ENCODE measurements at regions not wholly inside any gene's neighbourhood (a gene's known extent, or its start where the extent isn't known, plus 50 kb on each side); places are given as distances from the start of the nearest gene placed in this dataset.

DNA sequence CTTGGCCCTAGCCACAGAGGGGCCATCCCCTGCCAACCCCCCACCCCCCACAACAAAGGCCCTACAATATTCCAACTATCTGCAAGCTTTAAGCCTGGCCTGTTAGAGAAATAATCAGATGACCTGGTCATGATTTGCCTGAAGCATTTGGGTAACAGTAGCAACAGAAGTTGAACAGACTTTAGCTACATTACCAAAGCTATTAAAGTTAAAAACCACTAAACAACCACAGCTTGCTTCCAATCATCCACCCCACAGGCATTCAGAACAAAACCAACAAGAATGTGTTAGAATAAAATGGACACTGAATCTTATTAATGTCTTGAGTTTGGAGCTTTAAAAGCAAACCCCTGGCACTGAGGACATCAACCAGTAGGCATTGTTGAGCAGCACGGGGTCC, 250.9 kb downstream of the LRFN2 start:
- Histone ChIP-seq H3K4me3 (replicated peaks; ENCODE audit: insufficient read depth, low read length) (no peak overlapping the region), H3K27ac (replicated peaks) (no peak overlapping the region), H3K27me3 (ENCODE audit: insufficient read depth, poor library complexity, severe bottlenecking) (no peaks in the 10 kb centered on the region)
- DNase-seq (ENCODE audit: low read depth in 1 of 2, low spot score in 1 of 2): no peak
- TF ChIP-seq, protein P1, sequence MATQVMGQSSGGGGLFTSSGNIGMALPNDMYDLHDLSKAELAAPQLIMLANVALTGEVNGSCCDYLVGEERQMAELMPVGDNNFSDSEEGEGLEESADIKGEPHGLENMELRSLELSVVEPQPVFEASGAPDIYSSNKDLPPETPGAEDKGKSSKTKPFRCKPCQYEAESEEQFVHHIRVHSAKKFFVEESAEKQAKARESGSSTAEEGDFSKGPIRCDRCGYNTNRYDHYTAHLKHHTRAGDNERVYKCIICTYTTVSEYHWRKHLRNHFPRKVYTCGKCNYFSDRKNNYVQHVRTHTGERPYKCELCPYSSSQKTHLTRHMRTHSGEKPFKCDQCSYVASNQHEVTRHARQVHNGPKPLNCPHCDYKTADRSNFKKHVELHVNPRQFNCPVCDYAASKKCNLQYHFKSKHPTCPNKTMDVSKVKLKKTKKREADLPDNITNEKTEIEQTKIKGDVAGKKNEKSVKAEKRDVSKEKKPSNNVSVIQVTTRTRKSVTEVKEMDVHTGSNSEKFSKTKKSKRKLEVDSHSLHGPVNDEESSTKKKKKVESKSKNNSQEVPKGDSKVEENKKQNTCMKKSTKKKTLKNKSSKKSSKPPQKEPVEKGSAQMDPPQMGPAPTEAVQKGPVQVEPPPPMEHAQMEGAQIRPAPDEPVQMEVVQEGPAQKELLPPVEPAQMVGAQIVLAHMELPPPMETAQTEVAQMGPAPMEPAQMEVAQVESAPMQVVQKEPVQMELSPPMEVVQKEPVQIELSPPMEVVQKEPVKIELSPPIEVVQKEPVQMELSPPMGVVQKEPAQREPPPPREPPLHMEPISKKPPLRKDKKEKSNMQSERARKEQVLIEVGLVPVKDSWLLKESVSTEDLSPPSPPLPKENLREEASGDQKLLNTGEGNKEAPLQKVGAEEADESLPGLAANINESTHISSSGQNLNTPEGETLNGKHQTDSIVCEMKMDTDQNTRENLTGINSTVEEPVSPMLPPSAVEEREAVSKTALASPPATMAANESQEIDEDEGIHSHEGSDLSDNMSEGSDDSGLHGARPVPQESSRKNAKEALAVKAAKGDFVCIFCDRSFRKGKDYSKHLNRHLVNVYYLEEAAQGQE (IDR thresholded peaks at IDR 0.05; ENCODE audit: insufficient replicate concordance, low read depth): no peak
- TF ChIP-seq SPI1 (IDR thresholded peaks at IDR 0.05; ENCODE audit: borderline replicate concordance, low read depth) (no peak), POLR2AphosphoS5 (IDR thresholded peaks at IDR 0.05; ENCODE audit: low read depth) (no peak), GABPA (IDR thresholded peaks at IDR 0.05; ENCODE audit: low read depth) (no peak)
- TF ChIP-seq, protein P2, sequence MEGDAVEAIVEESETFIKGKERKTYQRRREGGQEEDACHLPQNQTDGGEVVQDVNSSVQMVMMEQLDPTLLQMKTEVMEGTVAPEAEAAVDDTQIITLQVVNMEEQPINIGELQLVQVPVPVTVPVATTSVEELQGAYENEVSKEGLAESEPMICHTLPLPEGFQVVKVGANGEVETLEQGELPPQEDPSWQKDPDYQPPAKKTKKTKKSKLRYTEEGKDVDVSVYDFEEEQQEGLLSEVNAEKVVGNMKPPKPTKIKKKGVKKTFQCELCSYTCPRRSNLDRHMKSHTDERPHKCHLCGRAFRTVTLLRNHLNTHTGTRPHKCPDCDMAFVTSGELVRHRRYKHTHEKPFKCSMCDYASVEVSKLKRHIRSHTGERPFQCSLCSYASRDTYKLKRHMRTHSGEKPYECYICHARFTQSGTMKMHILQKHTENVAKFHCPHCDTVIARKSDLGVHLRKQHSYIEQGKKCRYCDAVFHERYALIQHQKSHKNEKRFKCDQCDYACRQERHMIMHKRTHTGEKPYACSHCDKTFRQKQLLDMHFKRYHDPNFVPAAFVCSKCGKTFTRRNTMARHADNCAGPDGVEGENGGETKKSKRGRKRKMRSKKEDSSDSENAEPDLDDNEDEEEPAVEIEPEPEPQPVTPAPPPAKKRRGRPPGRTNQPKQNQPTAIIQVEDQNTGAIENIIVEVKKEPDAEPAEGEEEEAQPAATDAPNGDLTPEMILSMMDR (IDR thresholded peaks at IDR 0.05; ENCODE audit: insufficient read depth, low read length): no peak

DNA sequence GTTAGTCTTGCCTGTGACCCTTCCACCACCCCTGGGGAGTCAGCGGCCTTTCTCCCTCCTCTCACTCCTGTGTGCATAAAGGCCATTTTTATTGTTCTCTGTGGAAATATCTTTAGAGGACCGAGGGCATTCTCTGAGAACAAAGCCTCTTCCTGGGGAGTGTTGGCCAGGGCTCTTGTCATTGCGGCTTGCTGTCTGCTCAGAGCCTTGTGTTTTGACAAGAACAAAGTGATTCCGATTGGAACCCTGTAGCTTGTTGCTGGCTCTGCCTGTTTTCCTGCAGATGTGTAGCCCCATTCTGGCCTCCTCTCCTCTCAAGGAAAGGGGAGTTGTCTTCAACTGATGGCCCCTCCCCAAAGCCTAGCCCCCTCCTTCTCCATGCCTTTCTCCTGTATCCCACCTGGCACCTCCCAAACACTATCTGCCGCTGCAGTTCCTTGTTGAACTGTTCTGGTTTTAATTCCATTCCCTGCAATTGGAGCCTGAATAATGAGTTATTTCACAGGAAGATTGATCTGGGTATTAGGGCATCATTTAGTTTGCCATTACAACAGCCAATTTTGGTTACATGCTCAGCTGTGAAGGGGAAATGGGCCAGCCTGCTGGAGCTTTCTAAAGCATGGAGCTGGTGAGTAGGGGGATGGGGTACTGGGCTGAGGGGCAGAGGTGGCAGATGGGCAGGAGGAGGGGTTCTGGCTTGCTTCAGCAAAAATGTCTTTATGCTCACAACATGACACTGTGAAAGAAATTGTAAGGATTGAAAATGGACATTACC, 252.5 kb downstream of the LRFN2 start:
- no peaks in the 10 kb centered on the region for H3K27me3 ChIP-seq (ENCODE audit: insufficient read depth, poor library complexity, severe bottlenecking)
- H3K27ac ChIP-seq (replicated peaks): no peak overlapping the region
- TF ChIP-seq SPI1 (IDR thresholded peaks at IDR 0.05; ENCODE audit: borderline replicate concordance, low read depth) (no peak), POLR2AphosphoS5 (IDR thresholded peaks at IDR 0.05; ENCODE audit: low read depth) (no peak), GABPA (IDR thresholded peaks at IDR 0.05; ENCODE audit: low read depth) (no peak)
- TF ChIP-seq, protein P1 (IDR thresholded peaks at IDR 0.05; ENCODE audit: insufficient replicate concordance, low read depth): no peak
- TF ChIP-seq, protein P2 (IDR thresholded peaks at IDR 0.05; ENCODE audit: insufficient read depth, low read length): no peak
- no peak for DNase-seq (ENCODE audit: low read depth in 1 of 2, low spot score in 1 of 2)
- no peak overlapping the region for H3K4me3 ChIP-seq (replicated peaks; ENCODE audit: insufficient read depth, low read length)

DNA sequence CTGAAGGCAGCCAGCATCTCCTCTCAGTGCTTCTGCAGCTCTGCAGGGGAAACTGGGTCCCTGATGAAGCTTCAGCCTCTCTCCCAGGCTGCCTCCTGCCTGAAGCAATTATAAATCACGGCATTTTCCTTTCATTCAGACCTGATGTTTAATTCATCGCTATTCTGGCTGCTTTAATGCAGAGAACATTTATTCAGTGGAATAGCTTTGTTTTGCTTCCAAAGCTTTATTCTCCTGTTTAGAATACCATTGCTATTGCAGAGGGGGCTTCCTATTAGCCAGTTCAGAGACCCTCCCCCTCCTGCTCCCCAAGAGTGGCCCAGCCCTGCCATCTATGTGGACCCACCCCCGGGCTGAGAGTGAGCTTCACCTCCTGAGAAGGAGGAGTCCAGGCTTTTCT, 255.6 kb downstream of the LRFN2 start:
- no peak for TF ChIP-seq GABPA (IDR thresholded peaks at IDR 0.05; ENCODE audit: low read depth)
- TF ChIP-seq, protein P1 (IDR thresholded peaks at IDR 0.05; ENCODE audit: insufficient replicate concordance, low read depth): no peak
- TF ChIP-seq SPI1 (IDR thresholded peaks at IDR 0.05; ENCODE audit: borderline replicate concordance, low read depth): no peak
- TF ChIP-seq, protein P2 (IDR thresholded peaks at IDR 0.05; ENCODE audit: insufficient read depth, low read length): no peak
- no peak for TF ChIP-seq POLR2AphosphoS5 (IDR thresholded peaks at IDR 0.05; ENCODE audit: low read depth)
- H3K27me3 ChIP-seq (ENCODE audit: insufficient read depth, poor library complexity, severe bottlenecking): no peaks in the 10 kb centered on the region
- H3K27ac ChIP-seq (replicated peaks): no peak overlapping the region
- DNase-seq (ENCODE audit: low read depth in 1 of 2, low spot score in 1 of 2): no peak
- no peak overlapping the region for H3K4me3 ChIP-seq (replicated peaks; ENCODE audit: insufficient read depth, low read length)

Data from HL-60 (cell line).